Progenitor cell of endocrine pancreas (in vitro differentiated cells): ENCODE measurements at regions not wholly inside any gene's neighbourhood (a gene's known extent, or its start where the extent isn't known, plus 50 kb on each side); places are given as distances from the start of the nearest gene placed in this dataset.

Experiments used
- DNase-seq: peaks from one replicate; pipeline ENCODE4 v3.0.0; 2021; ENCODE audit warnings: low spot score; ENCODE audit not compliant: unreplicated experiment
- H3K27ac Mint-ChIP-seq: 2 replicates; pipeline ENCODE4 v1.8.0; 2021; ENCODE audit warnings: mild to moderate bottlenecking, moderate library complexity, mixed read lengths
- H3K27me3 Mint-ChIP-seq: 2 replicates; pipeline ENCODE4 v1.8.0; 2021; ENCODE audit warnings: mixed read lengths
- H3K36me3 Mint-ChIP-seq: 2 replicates; pipeline ENCODE4 v1.8.0; 2022; ENCODE audit warnings: mixed read lengths; ENCODE audit not compliant: insufficient read depth
- H3K4me1 Mint-ChIP-seq: 2 replicates; pipeline ENCODE4 v1.8.0; 2021; ENCODE audit warnings: low read depth, mixed read lengths
- H3K4me3 Mint-ChIP-seq: 2 replicates; pipeline ENCODE4 v1.8.0; 2021; ENCODE audit warnings: low read depth, mild to moderate bottlenecking, moderate library complexity, mixed read lengths
- H3K9me3 Mint-ChIP-seq: 2 replicates; pipeline ENCODE4 v1.8.0; 2021; ENCODE audit warnings: low read depth, mixed read lengths
- TF ChIP-seq, protein P1 (sequence below): fragments of 200-600 bp; sonication (generic); IDR thresholded peaks from one replicate; pipeline ENCODE4 v1.5.0; 2021; ENCODE audit warnings: antibody characterized with exemption, mild to moderate bottlenecking; ENCODE audit not compliant: unreplicated experiment

DNA sequence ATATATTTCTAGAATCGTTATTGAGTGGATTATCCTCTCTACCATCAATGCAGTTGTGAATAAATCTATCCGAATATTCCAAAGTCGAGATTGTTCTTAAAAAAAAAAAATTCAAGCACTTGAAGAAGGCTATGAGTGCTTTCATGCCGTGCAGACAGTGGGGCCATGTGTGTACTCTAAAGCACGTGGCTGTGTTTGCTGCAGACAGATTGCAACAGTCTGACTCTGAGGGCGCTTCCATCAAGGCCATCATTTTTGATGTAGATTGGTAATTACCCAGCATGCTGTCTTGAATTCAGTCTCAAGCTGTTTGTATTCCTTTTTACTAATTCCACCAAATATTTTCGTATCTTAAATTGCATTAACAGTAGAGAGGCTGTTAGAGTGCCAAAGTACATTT, 325.9 kb upstream of the LINC00305 start:
- Mint-ChIP-seq H3K4me1 (no peaks in the 10 kb centered on the region), H3K27ac (no peak overlapping the region), H3K27me3 (no peaks in the 10 kb centered on the region), H3K36me3 (no peaks in the 10 kb centered on the region), H3K9me3 (no peaks in the 10 kb centered on the region), H3K4me3 (no peak overlapping the region)
- TF ChIP-seq, protein P1, sequence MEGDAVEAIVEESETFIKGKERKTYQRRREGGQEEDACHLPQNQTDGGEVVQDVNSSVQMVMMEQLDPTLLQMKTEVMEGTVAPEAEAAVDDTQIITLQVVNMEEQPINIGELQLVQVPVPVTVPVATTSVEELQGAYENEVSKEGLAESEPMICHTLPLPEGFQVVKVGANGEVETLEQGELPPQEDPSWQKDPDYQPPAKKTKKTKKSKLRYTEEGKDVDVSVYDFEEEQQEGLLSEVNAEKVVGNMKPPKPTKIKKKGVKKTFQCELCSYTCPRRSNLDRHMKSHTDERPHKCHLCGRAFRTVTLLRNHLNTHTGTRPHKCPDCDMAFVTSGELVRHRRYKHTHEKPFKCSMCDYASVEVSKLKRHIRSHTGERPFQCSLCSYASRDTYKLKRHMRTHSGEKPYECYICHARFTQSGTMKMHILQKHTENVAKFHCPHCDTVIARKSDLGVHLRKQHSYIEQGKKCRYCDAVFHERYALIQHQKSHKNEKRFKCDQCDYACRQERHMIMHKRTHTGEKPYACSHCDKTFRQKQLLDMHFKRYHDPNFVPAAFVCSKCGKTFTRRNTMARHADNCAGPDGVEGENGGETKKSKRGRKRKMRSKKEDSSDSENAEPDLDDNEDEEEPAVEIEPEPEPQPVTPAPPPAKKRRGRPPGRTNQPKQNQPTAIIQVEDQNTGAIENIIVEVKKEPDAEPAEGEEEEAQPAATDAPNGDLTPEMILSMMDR = no peak
- DNase-seq = no peak

GRCh38 chr18:64474255-64474654, 325.4 kb upstream of the LINC00305 start:
- Mint-ChIP-seq H3K36me3 (no peaks in the 10 kb centered on the region), H3K9me3 (no peaks in the 10 kb centered on the region), H3K4me3 (no peak overlapping the region), H3K27me3 (no peaks in the 10 kb centered on the region), H3K4me1 (no peaks in the 10 kb centered on the region), H3K27ac (no peak overlapping the region)
- DNase-seq = no peak
- TF ChIP-seq, protein P1 = no peak

GRCh38 chr18:64449434-64449833, 300.5 kb upstream of the LINC00305 start:
- Mint-ChIP-seq H3K4me3 (no peak overlapping the region), H3K9me3 (peaks cover 8% of the 10 kb centered on the region), H3K27me3 (no peaks in the 10 kb centered on the region), H3K27ac (no peak overlapping the region), H3K36me3 (no peaks in the 10 kb centered on the region), H3K4me1 (peaks cover 4% of the 10 kb centered on the region)
- TF ChIP-seq, protein P1 = no peak
- no peak for DNase-seq

GRCh38 chr18:64444819-64445218, 295.9 kb upstream of the LINC00305 start:
- Mint-ChIP-seq H3K4me1 (peaks cover 4% of the 10 kb centered on the region), H3K9me3 (no peaks in the 10 kb centered on the region)

GRCh38 chr18:64438178-64438577, 289.3 kb upstream of the LINC00305 start:
- TF ChIP-seq, protein P1 = no peak
- H3K4me3 Mint-ChIP-seq = no peak overlapping the region
- H3K4me1 Mint-ChIP-seq = no peaks in the 10 kb centered on the region
- DNase-seq = no peak
- peaks cover 17% of the 10 kb centered on the region for H3K9me3 Mint-ChIP-seq
- H3K36me3 Mint-ChIP-seq = peaks cover 5% of the 10 kb centered on the region
- H3K27ac Mint-ChIP-seq = no peak overlapping the region
- H3K27me3 Mint-ChIP-seq = no peaks in the 10 kb centered on the region

More at GRCh38 chr18:64444819-64445218, 295.9 kb upstream of the LINC00305 start:
- no peak overlapping the region for H3K27ac Mint-ChIP-seq
- no peaks in the 10 kb centered on the region for H3K36me3 Mint-ChIP-seq
- no peak overlapping the region for H3K4me3 Mint-ChIP-seq
- H3K27me3 Mint-ChIP-seq = no peaks in the 10 kb centered on the region
- no peak for DNase-seq
- TF ChIP-seq, protein P1 = no peak
